ENCODE measurements at regions not wholly inside any gene's neighbourhood (a gene's known extent, or its start where the extent isn't known, plus 50 kb on each side); places are given as distances from the start of the nearest gene placed in this dataset.

DNA sequence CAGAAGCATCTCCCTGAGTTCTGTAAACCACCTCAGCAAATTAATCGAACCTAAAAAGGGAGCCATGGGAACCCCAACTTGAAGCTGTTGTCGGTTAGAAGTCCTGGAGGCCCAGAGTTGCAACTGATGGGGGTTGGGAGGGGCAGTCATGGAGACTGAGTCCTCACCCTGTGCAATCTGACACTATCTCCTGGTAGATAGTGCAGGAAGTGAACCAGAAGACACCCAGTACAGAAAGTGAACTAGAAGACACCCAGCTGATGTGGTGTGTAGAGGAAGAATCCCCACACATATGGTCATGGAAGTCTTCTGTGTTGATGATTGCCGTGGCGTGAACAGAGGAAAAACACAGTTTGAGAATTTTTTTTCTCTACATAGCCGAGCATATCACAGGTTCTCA, 58.8 kb upstream of the SRRM3 start:
- TF ChIP-seq, protein P1, sequence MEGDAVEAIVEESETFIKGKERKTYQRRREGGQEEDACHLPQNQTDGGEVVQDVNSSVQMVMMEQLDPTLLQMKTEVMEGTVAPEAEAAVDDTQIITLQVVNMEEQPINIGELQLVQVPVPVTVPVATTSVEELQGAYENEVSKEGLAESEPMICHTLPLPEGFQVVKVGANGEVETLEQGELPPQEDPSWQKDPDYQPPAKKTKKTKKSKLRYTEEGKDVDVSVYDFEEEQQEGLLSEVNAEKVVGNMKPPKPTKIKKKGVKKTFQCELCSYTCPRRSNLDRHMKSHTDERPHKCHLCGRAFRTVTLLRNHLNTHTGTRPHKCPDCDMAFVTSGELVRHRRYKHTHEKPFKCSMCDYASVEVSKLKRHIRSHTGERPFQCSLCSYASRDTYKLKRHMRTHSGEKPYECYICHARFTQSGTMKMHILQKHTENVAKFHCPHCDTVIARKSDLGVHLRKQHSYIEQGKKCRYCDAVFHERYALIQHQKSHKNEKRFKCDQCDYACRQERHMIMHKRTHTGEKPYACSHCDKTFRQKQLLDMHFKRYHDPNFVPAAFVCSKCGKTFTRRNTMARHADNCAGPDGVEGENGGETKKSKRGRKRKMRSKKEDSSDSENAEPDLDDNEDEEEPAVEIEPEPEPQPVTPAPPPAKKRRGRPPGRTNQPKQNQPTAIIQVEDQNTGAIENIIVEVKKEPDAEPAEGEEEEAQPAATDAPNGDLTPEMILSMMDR (IDR thresholded peaks at IDR 0.05), result no peak
- no peak for TF ChIP-seq POLR2A (IDR thresholded peaks at IDR 0.05)
